SU-DHL-6 (cell line): ENCODE measurements at regions not wholly inside any gene's neighbourhood (a gene's known extent, or its start where the extent isn't known, plus 50 kb on each side); places are given as distances from the start of the nearest gene placed in this dataset.

Source experiments
- H2AFZ ChIP-seq: fragments of 200-600 bp; sonication (generic); 2 replicates; pipeline ENCODE4 v1.6.1; 2014; ENCODE audit warnings: low read depth, mild to moderate bottlenecking, moderate library complexity, mixed read lengths, antibody characterized with exemption, low read length; ENCODE audit not compliant: severe bottlenecking
- H3F3A ChIP-seq: fragments of 200-600 bp; shearing (Covaris generic); 2 replicates; pipeline ENCODE4 v1.6.0; 2016; ENCODE audit warnings: antibody characterized with exemption, mild to moderate bottlenecking; ENCODE audit not compliant: insufficient read depth
- H3K27ac ChIP-seq: fragments of 200-600 bp; sonication (generic); 2 replicates; pipeline ENCODE4 v1.5.1; 2016; ENCODE audit warnings: low read depth, mild to moderate bottlenecking, low read length, moderate library complexity, mixed read lengths
- H3K27me3 ChIP-seq: fragments of 200-600 bp; sonication (generic), shearing (Covaris generic); 2 replicates; pipeline ENCODE4 v1.6.0; 2014; ENCODE audit warnings: mild to moderate bottlenecking, low read length
- H3K36me3 ChIP-seq: fragments of 200-600 bp; sonication (generic); 2 replicates; pipeline ENCODE4 v1.6.1; 2014; ENCODE audit warnings: mild to moderate bottlenecking, low read length, mixed read lengths
- H3K4me2 ChIP-seq: fragments of 300-600, 200-600 bp; shearing (Covaris generic), sonication (generic); 2 replicates; pipeline ENCODE4 v1.6.0; 2014; ENCODE audit warnings: low read length, low read depth, mild to moderate bottlenecking; ENCODE audit not compliant: poor library complexity, severe bottlenecking
- H3K4me3 ChIP-seq: fragments of 200-600 bp; sonication (generic); 2 replicates; pipeline ENCODE4 v1.5.1; 2014; ENCODE audit warnings: antibody characterized with exemption, low read length, mild to moderate bottlenecking, mixed read lengths; ENCODE audit not compliant: insufficient read depth, poor library complexity, severe bottlenecking
- H3K79me2 ChIP-seq: fragments of 200-600 bp; sonication (generic); 2 replicates; pipeline ENCODE4 v1.6.1; 2014; ENCODE audit warnings: mild to moderate bottlenecking, low read length, moderate library complexity; ENCODE audit not compliant: insufficient read depth
- H3K9ac ChIP-seq: fragments of 200-600 bp; sonication (generic); 2 replicates; pipeline ENCODE4 v1.7.0; 2014; ENCODE audit warnings: mild to moderate bottlenecking, low read length
- H3K9me2 ChIP-seq: fragments of 200-600 bp; sonication (generic); replicated peaks from 2 replicates; pipeline ENCODE4 v1.6.1; 2014; ENCODE audit warnings: low read length; ENCODE audit not compliant: insufficient read depth
- H3K9me3 ChIP-seq: fragments of 200-600 bp; sonication (generic); 2 replicates; pipeline ENCODE4 v1.6.1; 2014; ENCODE audit warnings: low read length, mixed read lengths; ENCODE audit not compliant: insufficient read depth
- H4K20me1 ChIP-seq: fragments of 200-600 bp; sonication (generic); 2 replicates; pipeline ENCODE4 v1.6.1; 2014; ENCODE audit warnings: low read depth, mild to moderate bottlenecking, antibody characterized with exemption, low read length, moderate library complexity, mixed read lengths
- CTCF ChIP-seq: fragments of 200-600 bp; sonication (generic); IDR thresholded peaks from one replicate; pipeline ENCODE4 v1.5.1; 2017; ENCODE audit warnings: antibody characterized with exemption, mild to moderate bottlenecking, low read length, moderate library complexity; ENCODE audit not compliant: insufficient read depth, poor library complexity, severe bottlenecking
- EZH2phosphoT487 ChIP-seq: fragments of 200-600 bp; sonication (generic), shearing (Covaris generic); conservative IDR thresholded peaks from 2 replicates; pipeline ENCODE4 v1.6.1; 2018; ENCODE audit warnings: mild to moderate bottlenecking, antibody characterized with exemption, low read length, moderate library complexity, mixed read lengths

GRCh38 chr13:105906746-105907145 is 628.7 kb downstream of the EFNB2 start:
- no peaks in the 10 kb centered on the region for H3F3A ChIP-seq
- no peaks in the 10 kb centered on the region for H3K9me3 ChIP-seq
- H2AFZ ChIP-seq = no peak overlapping the region
- no peak overlapping the region for H3K9ac ChIP-seq
- no peak overlapping the region for H3K4me3 ChIP-seq
- H3K36me3 ChIP-seq = no peaks in the 10 kb centered on the region
- no peak overlapping the region for H3K27ac ChIP-seq
- H4K20me1 ChIP-seq = no peaks in the 10 kb centered on the region
- H3K9me2 ChIP-seq = no peaks in the 10 kb centered on the region
- no peaks in the 10 kb centered on the region for H3K79me2 ChIP-seq
- no peaks in the 10 kb centered on the region for H3K27me3 ChIP-seq
- H3K4me2 ChIP-seq = no peak overlapping the region
- no peak for TF ChIP-seq EZH2phosphoT487
- TF ChIP-seq CTCF = no peak

DNA sequence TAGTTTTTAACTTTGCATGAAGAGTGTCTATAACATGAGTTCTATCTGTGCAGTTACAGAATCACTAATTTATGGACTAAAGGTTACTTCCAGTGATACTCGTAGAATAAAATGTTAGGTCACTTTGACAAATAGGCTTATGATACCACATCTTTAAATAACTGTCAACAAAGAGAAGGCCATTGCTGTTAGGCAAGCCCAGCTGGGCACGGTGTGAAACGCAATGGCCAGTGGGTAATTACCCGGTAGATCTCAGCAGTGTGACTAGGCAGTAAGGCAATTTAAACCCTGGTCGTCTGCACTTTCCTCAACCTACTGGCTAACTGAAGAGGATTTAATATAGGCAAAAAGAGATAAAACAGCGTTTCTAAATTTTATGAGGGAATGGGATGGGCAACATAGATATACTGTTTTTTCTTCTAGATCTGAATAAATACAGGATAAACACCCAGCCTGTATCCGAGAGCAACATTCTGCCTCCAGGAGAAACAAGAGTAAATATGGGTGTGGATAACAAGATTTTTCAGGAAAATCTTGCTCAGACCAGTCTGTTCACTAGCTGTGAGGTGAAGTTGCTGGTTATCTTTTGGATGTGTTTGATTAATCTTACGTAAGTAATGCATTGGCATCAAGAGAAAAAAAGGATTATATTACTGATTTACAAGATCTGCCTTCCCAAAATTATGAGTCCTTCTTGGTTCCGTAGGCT is 631.3 kb downstream of the EFNB2 start:
- no peaks in the 10 kb centered on the region for H4K20me1 ChIP-seq
- H3K4me3 ChIP-seq = no peak overlapping the region
- H3K79me2 ChIP-seq = no peaks in the 10 kb centered on the region
- no peaks in the 10 kb centered on the region for H3K9me2 ChIP-seq
- TF ChIP-seq EZH2phosphoT487 = no peak
- TF ChIP-seq CTCF = no peak
- H3K4me2 ChIP-seq = no peak overlapping the region
- no peak overlapping the region for H3K27ac ChIP-seq
- no peaks in the 10 kb centered on the region for H3F3A ChIP-seq
- no peaks in the 10 kb centered on the region for H3K36me3 ChIP-seq
- H3K27me3 ChIP-seq = no peaks in the 10 kb centered on the region
- H3K9ac ChIP-seq = no peak overlapping the region
- H3K9me3 ChIP-seq = no peaks in the 10 kb centered on the region
- H2AFZ ChIP-seq = no peak overlapping the region

GRCh38 chr13:105902396-105902795 is 633.1 kb downstream of the EFNB2 start:
- Histone ChIP-seq H3K27ac (no peak overlapping the region), H3F3A (no peaks in the 10 kb centered on the region), H4K20me1 (no peaks in the 10 kb centered on the region), H3K36me3 (no peaks in the 10 kb centered on the region), H3K79me2 (no peaks in the 10 kb centered on the region), H3K9ac (no peak overlapping the region), H3K4me3 (no peak overlapping the region), H3K9me2 (no peaks in the 10 kb centered on the region), H2AFZ (no peak overlapping the region), H3K4me2 (no peak overlapping the region), H3K9me3 (no peaks in the 10 kb centered on the region), H3K27me3 (no peaks in the 10 kb centered on the region)
- no peak for TF ChIP-seq EZH2phosphoT487

DNA sequence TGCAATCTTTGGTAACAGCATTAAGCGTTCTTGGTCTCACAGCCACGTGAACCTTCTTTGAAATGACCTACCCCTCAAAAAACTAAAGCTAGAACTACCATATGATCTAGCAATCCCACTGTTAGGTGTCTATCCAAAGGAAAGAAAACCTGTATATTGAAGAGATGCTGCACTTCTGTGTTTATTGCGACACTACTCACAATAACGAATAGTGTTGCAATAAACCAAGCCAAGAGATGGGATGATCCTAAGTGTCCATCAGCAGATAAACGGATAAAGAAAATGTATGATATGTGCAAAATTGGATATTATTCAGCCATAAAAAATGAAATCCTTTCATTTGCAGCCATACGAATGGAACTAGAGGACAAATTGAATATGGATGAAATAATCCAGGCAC is 637.9 kb downstream of the EFNB2 start:
- H4K20me1 ChIP-seq = no peaks in the 10 kb centered on the region
- no peaks in the 10 kb centered on the region for H3K79me2 ChIP-seq
- H3K9ac ChIP-seq = no peak overlapping the region
- H3K36me3 ChIP-seq = no peaks in the 10 kb centered on the region
- H2AFZ ChIP-seq = no peak overlapping the region
- no peaks in the 10 kb centered on the region for H3K9me3 ChIP-seq
- H3K27ac ChIP-seq = no peak overlapping the region
- no peak overlapping the region for H3K4me2 ChIP-seq
- H3K4me3 ChIP-seq = no peak overlapping the region
- no peak for TF ChIP-seq CTCF
- TF ChIP-seq EZH2phosphoT487 = no peak
- no peaks in the 10 kb centered on the region for H3K27me3 ChIP-seq
- no peaks in the 10 kb centered on the region for H3K9me2 ChIP-seq
- no peaks in the 10 kb centered on the region for H3F3A ChIP-seq
